Keratinocyte (primary cell): ENCODE measurements at regions not wholly inside any gene's neighbourhood (a gene's known extent, or its start where the extent isn't known, plus 50 kb on each side); places are given as distances from the start of the nearest gene placed in this dataset.

Source experiments
- DNase-seq: peaks from one replicate; pipeline ENCODE4 v3.0.0-alpha.2; 2011; ENCODE audit warnings: low read depth, missing footprints, low spot score
- FAIRE-seq: peaks from 2 replicates; lab custom pipeline; 2011; peaks lifted over from hg19 to GRCh38; lab: Jason Lieb, UNC
- H2AFZ ChIP-seq: 2 replicates; pipeline ENCODE4 v1.6.0; 2012; ENCODE audit warnings: low read length, control low read depth, inconsistent platforms; ENCODE audit not compliant: control insufficient read depth
- H3K27ac ChIP-seq: 2 replicates; pipeline ENCODE4 v1.5.1; 2011; ENCODE audit warnings: low read length; ENCODE audit not compliant: control insufficient read depth, insufficient read depth
- H3K27me3 ChIP-seq: 3 replicates; pipeline ENCODE4 v1.6.0; 2011; ENCODE audit warnings: low read length; ENCODE audit not compliant: control insufficient read depth, insufficient read depth; ENCODE audit errors: extremely low read depth
- H3K36me3 ChIP-seq, 2 experiments: 2 replicates in 1 of 2; 3 replicates in 1 of 2; pipeline ENCODE4 v1.5.1; 2011; ENCODE audit warnings: low read length in 2 of 2, mild to moderate bottlenecking in 1 of 2; ENCODE audit not compliant: control insufficient read depth in 2 of 2, insufficient read depth in 2 of 2; ENCODE audit errors: extremely low read depth in 1 of 2
- H3K4me1 ChIP-seq: 3 replicates; pipeline ENCODE4 v1.5.1; 2011; ENCODE audit warnings: low read length; ENCODE audit not compliant: control insufficient read depth, insufficient read depth; ENCODE audit errors: extremely low read depth
- H3K4me2 ChIP-seq: 3 replicates; pipeline ENCODE4 v1.6.0; 2011; ENCODE audit warnings: low read depth, low read length; ENCODE audit not compliant: control insufficient read depth, insufficient read depth; ENCODE audit errors: extremely low read depth
- H3K4me3 ChIP-seq, 3 experiments: fragments of 200-600 bp in 1 of 3; sonication (generic) in 1 of 3; 2 replicates in 2 of 3; 3 replicates in 1 of 3; pipeline ENCODE4 v1.5.1; 2011 to 2016; ENCODE audit warnings: low read length in 3 of 3, mild to moderate bottlenecking in 3 of 3, control low read depth in 2 of 3, inconsistent platforms in 1 of 3, low read depth in 1 of 3, mixed read lengths in 1 of 3, mixed run types in 1 of 3, moderate library complexity in 1 of 3; ENCODE audit not compliant: control insufficient read depth in 2 of 3, insufficient read depth in 2 of 3; ENCODE audit errors: extremely low read depth in 1 of 3
- H3K79me2 ChIP-seq: 2 replicates; pipeline ENCODE4 v1.6.0; 2012; ENCODE audit warnings: low read length; ENCODE audit not compliant: control insufficient read depth, insufficient read depth
- H3K9ac ChIP-seq: 3 replicates; pipeline ENCODE4 v1.6.0; 2011; ENCODE audit warnings: low read length; ENCODE audit not compliant: control insufficient read depth, insufficient read depth; ENCODE audit errors: extremely low read depth
- H3K9me1 ChIP-seq: 3 replicates; pipeline ENCODE4 v1.6.0; 2011; ENCODE audit warnings: low read length; ENCODE audit not compliant: control insufficient read depth, insufficient read depth; ENCODE audit errors: extremely low read depth
- H3K9me3 ChIP-seq: 2 replicates; pipeline ENCODE4 v1.5.1; 2012; ENCODE audit warnings: low read depth, low read length; ENCODE audit not compliant: control insufficient read depth
- H4K20me1 ChIP-seq: 3 replicates; pipeline ENCODE4 v1.6.0; 2011; ENCODE audit warnings: low read length; ENCODE audit not compliant: control insufficient read depth, insufficient read depth; ENCODE audit errors: extremely low read depth
- EZH2 ChIP-seq: IDR thresholded peaks from one replicate; pipeline ENCODE4 v1.6.1; 2012; ENCODE audit warnings: inconsistent platforms, mild to moderate bottlenecking, low read length, moderate library complexity
- dilution Hi-C: fragments of 300-500 bp; cut with MboI; formaldehyde crosslinking; loops from one replicate; pipeline ENCODE4 v1.7.0; 2020; ENCODE audit warnings: low sequenced_read_pairs; ENCODE audit not compliant: extremely low pct_ligation_motif_present
- TF ChIP-seq, protein P1 (sequence below), 3 experiments: IDR thresholded peaks in 1 of 3; conservative IDR thresholded peaks in 1 of 3; optimal IDR thresholded peaks in 1 of 3; 2 replicates in 2 of 3; 3 replicates in 1 of 3; pipeline versions ENCODE3 to v1.5.1; 2011; ENCODE audit warnings: low read length in 3 of 3, mild to moderate bottlenecking in 3 of 3, moderate library complexity in 2 of 3, control low read depth in 1 of 3, inconsistent platforms in 1 of 3; ENCODE audit not compliant: insufficient read depth in 2 of 3; ENCODE audit errors: extremely low read depth in 1 of 3

DNA sequence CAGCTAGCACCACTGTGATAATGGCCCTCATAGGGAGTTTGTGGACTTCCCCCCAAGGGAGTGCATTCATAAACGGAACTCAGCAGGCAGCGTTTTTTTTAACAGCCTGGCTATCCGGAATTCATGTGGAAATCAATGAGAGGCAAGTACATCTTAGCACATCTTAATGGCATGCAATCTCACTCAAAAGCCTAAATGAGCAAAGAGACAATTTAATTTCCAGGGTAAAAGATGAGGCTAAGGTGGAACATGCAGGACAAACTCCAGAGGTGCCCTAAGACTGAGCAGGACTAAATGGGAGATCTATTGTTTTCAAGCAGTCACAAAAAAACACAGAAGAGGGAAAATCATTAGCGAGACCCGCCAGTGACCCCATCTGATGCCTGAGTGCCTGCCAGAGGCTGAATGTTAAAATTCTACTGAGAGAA is 243.5 kb upstream of the KCNIP4 start:
- H3K9me3 ChIP-seq = no peaks in the 10 kb centered on the region
- no peak overlapping the region for H3K4me3 ChIP-seq
- H3K9ac ChIP-seq = no peak overlapping the region
- DNase-seq (no peak), FAIRE-seq (no peak)
- no peak overlapping the region for H3K27ac ChIP-seq
- H3K4me2 ChIP-seq = no peak overlapping the region
- no peaks in the 10 kb centered on the region for H3K27me3 ChIP-seq
- no peak for TF ChIP-seq EZH2
- TF ChIP-seq, protein P1, sequence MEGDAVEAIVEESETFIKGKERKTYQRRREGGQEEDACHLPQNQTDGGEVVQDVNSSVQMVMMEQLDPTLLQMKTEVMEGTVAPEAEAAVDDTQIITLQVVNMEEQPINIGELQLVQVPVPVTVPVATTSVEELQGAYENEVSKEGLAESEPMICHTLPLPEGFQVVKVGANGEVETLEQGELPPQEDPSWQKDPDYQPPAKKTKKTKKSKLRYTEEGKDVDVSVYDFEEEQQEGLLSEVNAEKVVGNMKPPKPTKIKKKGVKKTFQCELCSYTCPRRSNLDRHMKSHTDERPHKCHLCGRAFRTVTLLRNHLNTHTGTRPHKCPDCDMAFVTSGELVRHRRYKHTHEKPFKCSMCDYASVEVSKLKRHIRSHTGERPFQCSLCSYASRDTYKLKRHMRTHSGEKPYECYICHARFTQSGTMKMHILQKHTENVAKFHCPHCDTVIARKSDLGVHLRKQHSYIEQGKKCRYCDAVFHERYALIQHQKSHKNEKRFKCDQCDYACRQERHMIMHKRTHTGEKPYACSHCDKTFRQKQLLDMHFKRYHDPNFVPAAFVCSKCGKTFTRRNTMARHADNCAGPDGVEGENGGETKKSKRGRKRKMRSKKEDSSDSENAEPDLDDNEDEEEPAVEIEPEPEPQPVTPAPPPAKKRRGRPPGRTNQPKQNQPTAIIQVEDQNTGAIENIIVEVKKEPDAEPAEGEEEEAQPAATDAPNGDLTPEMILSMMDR (optimal IDR thresholded peaks at IDR 0.05 in 1 of 3, IDR thresholded peaks at IDR 0.05 in 1 of 3, conservative IDR thresholded peaks at IDR 0.05 in 1 of 3; ENCODE audit: extremely low read depth in 1 of 3, insufficient read depth in 2 of 3, low read length in 3 of 3) = no peak
- H3K79me2 ChIP-seq = no peaks in the 10 kb centered on the region
- H2AFZ ChIP-seq = no peak overlapping the region
- no peaks in the 10 kb centered on the region for H4K20me1 ChIP-seq
- H3K36me3 ChIP-seq = no peaks in the 10 kb centered on the region
- H3K4me1 ChIP-seq = peaks cover 13% of the 10 kb centered on the region
- dilution Hi-C loops = no loop called here
- H3K9me1 ChIP-seq = no peaks in the 10 kb centered on the region

DNA sequence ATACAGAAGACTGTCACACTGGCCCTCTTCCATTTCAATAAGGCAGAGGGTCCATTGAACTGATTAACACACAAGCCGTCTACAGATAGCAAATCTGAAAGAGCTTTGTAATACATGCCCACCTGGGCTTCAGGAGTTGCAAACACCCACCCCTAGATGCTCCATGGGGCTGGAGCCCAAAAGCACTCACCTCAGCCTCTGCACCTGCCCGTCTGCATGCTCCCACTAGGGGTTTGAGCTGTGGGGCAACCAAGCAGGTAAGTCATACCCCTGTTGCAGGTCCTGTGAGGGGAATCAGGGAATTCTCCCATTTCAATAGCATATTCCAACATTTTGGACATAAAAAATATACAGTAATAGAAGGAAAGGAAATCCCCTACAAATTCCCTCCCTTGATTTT is 243.0 kb upstream of the KCNIP4 start:
- no peaks in the 10 kb centered on the region for H3K27me3 ChIP-seq
- no peaks in the 10 kb centered on the region for H3K36me3 ChIP-seq
- no peak overlapping the region for H3K27ac ChIP-seq
- dilution Hi-C loops = no loop called here
- H3K79me2 ChIP-seq = no peaks in the 10 kb centered on the region
- no peak overlapping the region for H2AFZ ChIP-seq
- no peak overlapping the region for H3K4me2 ChIP-seq
- no peak for FAIRE-seq
- H4K20me1 ChIP-seq = no peaks in the 10 kb centered on the region
- no peaks in the 10 kb centered on the region for H3K9me3 ChIP-seq
- H3K4me1 ChIP-seq = peaks cover 18% of the 10 kb centered on the region
- H3K9ac ChIP-seq = no peak overlapping the region
- H3K9me1 ChIP-seq = no peaks in the 10 kb centered on the region
- no peak for DNase-seq
- H3K4me3 ChIP-seq = no peak overlapping the region
- TF ChIP-seq, protein P1 (optimal IDR thresholded peaks at IDR 0.05 in 1 of 3, IDR thresholded peaks at IDR 0.05 in 1 of 3, conservative IDR thresholded peaks at IDR 0.05 in 1 of 3; ENCODE audit: extremely low read depth in 1 of 3, insufficient read depth in 2 of 3, low read length in 3 of 3) = no peak
- TF ChIP-seq EZH2 = no peak
